DOHH2 (cell line): ENCODE measurements at regions not wholly inside any gene's neighbourhood (a gene's known extent, or its start where the extent isn't known, plus 50 kb on each side); places are given as distances from the start of the nearest gene placed in this dataset.

Experiments used
- H3F3A ChIP-seq: fragments of 200-600 bp; sonication (generic), shearing (Covaris generic); 2 replicates; pipeline ENCODE4 v1.6.0; 2016; ENCODE audit warnings: antibody characterized with exemption, mild to moderate bottlenecking; ENCODE audit not compliant: control insufficient read depth, insufficient read depth
- H3K27ac ChIP-seq: fragments of 200-600 bp; sonication (generic); 2 replicates; pipeline ENCODE4 v1.5.1; 2014; ENCODE audit warnings: low read depth, mild to moderate bottlenecking, low read length, moderate library complexity
- H3K27me3 ChIP-seq: fragments of 200-600 bp; sonication (generic); 2 replicates; pipeline ENCODE4 v1.6.1; 2014; ENCODE audit warnings: mild to moderate bottlenecking, low read length, mixed read lengths; ENCODE audit not compliant: control insufficient read depth
- H3K36me3 ChIP-seq: fragments of 200-600 bp; sonication (generic); 2 replicates; pipeline ENCODE4 v1.6.1; 2014; ENCODE audit warnings: mild to moderate bottlenecking, low read length, moderate library complexity, mixed read lengths; ENCODE audit not compliant: control insufficient read depth
- H3K4me1 ChIP-seq: fragments of 200-600 bp; sonication (generic); 2 replicates; pipeline ENCODE4 v1.6.1; 2014; ENCODE audit warnings: mild to moderate bottlenecking, low read length, mixed read lengths; ENCODE audit not compliant: control insufficient read depth
- H3K4me2 ChIP-seq: fragments of 200-600 bp; sonication (generic); 2 replicates; pipeline ENCODE4 v1.6.0; 2014; ENCODE audit warnings: mild to moderate bottlenecking, low read length, moderate library complexity
- H3K4me3 ChIP-seq: fragments of 200-600 bp; sonication (generic); 2 replicates; pipeline ENCODE4 v1.5.1; 2014; ENCODE audit warnings: mild to moderate bottlenecking, low read length, mixed read lengths
- H3K79me2 ChIP-seq: fragments of 200-600 bp; sonication (generic); 2 replicates; pipeline ENCODE4 v1.6.1; 2014; ENCODE audit warnings: mild to moderate bottlenecking, low read length, mixed read lengths; ENCODE audit not compliant: control insufficient read depth
- H3K9me2 ChIP-seq: fragments of 200-600 bp; sonication (generic); replicated peaks from 2 replicates; pipeline ENCODE4 v1.6.1; 2014; ENCODE audit warnings: mild to moderate bottlenecking, low read length, mixed read lengths; ENCODE audit not compliant: control insufficient read depth
- H3K9me3 ChIP-seq: fragments of 200-600 bp; sonication (generic); 2 replicates; pipeline ENCODE4 v1.6.1; 2014; ENCODE audit warnings: antibody characterized with exemption, low read length, mixed read lengths; ENCODE audit not compliant: control insufficient read depth, insufficient read depth
- H4K20me1 ChIP-seq: fragments of 200-600 bp; sonication (generic); 2 replicates; pipeline ENCODE4 v1.6.0; 2014; ENCODE audit warnings: low read depth, mild to moderate bottlenecking, antibody characterized with exemption, low read length, moderate library complexity; ENCODE audit not compliant: control insufficient read depth, insufficient read depth
- CTCF ChIP-seq: fragments of 200-600 bp; sonication (generic); IDR thresholded peaks from one replicate; pipeline ENCODE4 v1.5.1; 2014; ENCODE audit warnings: antibody characterized with exemption, mild to moderate bottlenecking, low read depth, low read length; ENCODE audit not compliant: poor library complexity, severe bottlenecking
- EZH2phosphoT487 ChIP-seq: fragments of 200-600 bp; sonication (generic); IDR thresholded peaks from 2 replicates; pipeline ENCODE4 v1.6.1; 2017; ENCODE audit warnings: borderline replicate concordance, mild to moderate bottlenecking, antibody characterized with exemption, low read length, moderate library complexity, mixed read lengths

GRCh38 chr6:166803471-166803870, 152.9 kb downstream of the RNASET2 start:
- Histone ChIP-seq H3K4me1 (no peaks in the 10 kb centered on the region), H4K20me1 (no peaks in the 10 kb centered on the region), H3K27me3 (peaks cover 6% of the 10 kb centered on the region; the same call in 1 of the 2 replicates), H3K79me2 (no peaks in the 10 kb centered on the region), H3K9me2 (no peaks in the 10 kb centered on the region), H3K9me3 (peaks cover 7% of the 10 kb centered on the region; the same call in 1 of the 2 replicates), H3K36me3 (no peaks in the 10 kb centered on the region), H3F3A (no peaks in the 10 kb centered on the region), H3K4me2 (no peak overlapping the region), H3K27ac (no peak overlapping the region), H3K4me3 (no peak overlapping the region)
- TF ChIP-seq CTCF (no peak), EZH2phosphoT487 (no peak)

GRCh38 chr6:166802401-166802800, 153.9 kb downstream of the RNASET2 start:
- peaks cover 6% of the 10 kb centered on the region; the same call in 1 of the 2 replicates for H3K27me3 ChIP-seq
- no peaks in the 10 kb centered on the region for H3F3A ChIP-seq
- H3K27ac ChIP-seq = no peak overlapping the region
- no peaks in the 10 kb centered on the region for H3K9me2 ChIP-seq
- peaks cover 7% of the 10 kb centered on the region; the same call in 1 of the 2 replicates for H3K9me3 ChIP-seq
- TF ChIP-seq CTCF (no peak), EZH2phosphoT487 (no peak)
- H3K4me2 ChIP-seq = no peak overlapping the region
- no peaks in the 10 kb centered on the region for H3K79me2 ChIP-seq
- no peaks in the 10 kb centered on the region for H3K4me1 ChIP-seq
- H3K4me3 ChIP-seq = no peak overlapping the region
- no peaks in the 10 kb centered on the region for H4K20me1 ChIP-seq
- no peaks in the 10 kb centered on the region for H3K36me3 ChIP-seq

GRCh38 chr6:166800137-166800536, 156.2 kb downstream of the RNASET2 start:
- Histone ChIP-seq H3F3A (no peaks in the 10 kb centered on the region), H3K79me2 (no peaks in the 10 kb centered on the region), H3K4me3 (no peak overlapping the region), H3K27ac (no peak overlapping the region), H3K4me2 (no peak overlapping the region), H3K36me3 (no peaks in the 10 kb centered on the region), H3K9me2 (no peaks in the 10 kb centered on the region), H3K27me3 (peaks cover 6% of the 10 kb centered on the region; the same call in 1 of the 2 replicates), H3K4me1 (no peaks in the 10 kb centered on the region), H4K20me1 (no peaks in the 10 kb centered on the region), H3K9me3 (no peaks in the 10 kb centered on the region)
- TF ChIP-seq EZH2phosphoT487 (no peak), CTCF (no peak)

GRCh38 chr6:166798652-166799051, 157.7 kb downstream of the RNASET2 start:
- Histone ChIP-seq H3K27me3 (0 out of 2 replicates have a peak, but pooled peaks cover 3% of the 10 kb centered on the region), H3F3A (no peaks in the 10 kb centered on the region), H3K4me1 (no peaks in the 10 kb centered on the region), H3K9me3 (no peaks in the 10 kb centered on the region), H3K27ac (no peak overlapping the region), H3K4me2 (no peak overlapping the region), H4K20me1 (no peaks in the 10 kb centered on the region), H3K36me3 (no peaks in the 10 kb centered on the region), H3K9me2 (no peaks in the 10 kb centered on the region), H3K4me3 (no peak overlapping the region), H3K79me2 (no peaks in the 10 kb centered on the region)
- TF ChIP-seq CTCF (no peak), EZH2phosphoT487 (no peak)
